Left colon (tissue), 2 donors: ENCODE measurements at regions not wholly inside any gene's neighbourhood (a gene's known extent, or its start where the extent isn't known, plus 50 kb on each side); places are given as distances from the start of the nearest gene placed in this dataset.
"Not testable (repeated sequence)": the region's sequence is repeated elsewhere in the genome, so short reads cannot be mapped to it uniquely, and the experiment has no call there.

Experiments
- ATAC-seq: fragments of 200-7000 bp; cut with Tn5 transposase; one replicate; pipeline ENCODE4 v1.9.1; 2020; ENCODE audit warnings: mild to moderate bottlenecking, moderate library complexity
- DNase-seq, 2 donors: peaks; one replicate each; pipeline ENCODE4 v3.0.0-alpha.2; 2020
- intact Hi-C, 2 donors: fragments of 100-400 bp; cut with DNase I in 1 of 2; cut with micrococcal nuclease in 1 of 2; formaldehyde crosslinking; loops; one replicate each; pipeline versions ENCODE4 v1.11.2 to v1.14.0; 2022; cut with DNase I, micrococcal nuclease
- donor health status: DM: no; HTN: no; CAD: no.
- donor health status: DM: yes; HTN: yes; CAD: no.

DNA sequence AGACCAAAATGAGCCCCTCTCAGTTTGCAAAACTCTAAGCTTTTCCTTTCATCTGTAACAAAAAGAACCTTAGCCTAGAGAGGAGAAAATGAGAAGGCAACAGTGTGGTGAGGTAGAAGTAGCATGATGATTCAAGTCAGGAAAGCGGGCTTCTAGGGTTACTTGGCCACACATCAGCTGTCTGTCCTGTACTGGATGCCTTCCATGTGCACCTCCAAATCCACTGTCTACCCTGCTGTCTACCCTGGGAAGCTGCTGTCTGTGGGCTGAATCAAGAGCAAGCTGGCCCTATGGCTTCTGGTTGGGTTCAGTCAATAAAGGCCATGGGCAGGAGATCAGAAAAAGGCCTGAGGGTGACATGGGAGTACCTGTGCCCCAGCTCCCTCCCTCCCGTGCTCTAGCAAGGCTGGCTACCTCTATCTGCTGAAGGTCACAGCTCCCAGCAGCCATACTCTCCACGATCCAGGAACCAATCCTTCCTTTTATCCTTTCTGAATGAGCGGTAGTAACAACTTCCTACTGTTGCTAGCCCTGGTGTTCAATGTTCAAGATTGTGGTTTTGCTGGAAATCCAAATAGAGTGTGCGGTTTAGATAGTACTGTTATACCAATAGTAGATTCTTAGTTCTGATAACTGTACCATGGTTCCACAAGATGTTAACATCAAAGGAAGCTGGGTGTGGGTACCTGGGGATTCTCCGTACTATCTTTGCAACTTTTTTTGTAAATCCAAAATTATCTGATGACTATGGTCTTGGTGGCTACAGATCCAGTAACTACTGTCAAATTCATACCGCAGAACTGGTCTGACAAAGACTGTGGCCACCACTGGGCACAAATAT is 191.0 kb downstream of the ESM1 start:
- ATAC-seq (no peak), DNase-seq (no peak)
- intact Hi-C loops, result no loop called here

DNA sequence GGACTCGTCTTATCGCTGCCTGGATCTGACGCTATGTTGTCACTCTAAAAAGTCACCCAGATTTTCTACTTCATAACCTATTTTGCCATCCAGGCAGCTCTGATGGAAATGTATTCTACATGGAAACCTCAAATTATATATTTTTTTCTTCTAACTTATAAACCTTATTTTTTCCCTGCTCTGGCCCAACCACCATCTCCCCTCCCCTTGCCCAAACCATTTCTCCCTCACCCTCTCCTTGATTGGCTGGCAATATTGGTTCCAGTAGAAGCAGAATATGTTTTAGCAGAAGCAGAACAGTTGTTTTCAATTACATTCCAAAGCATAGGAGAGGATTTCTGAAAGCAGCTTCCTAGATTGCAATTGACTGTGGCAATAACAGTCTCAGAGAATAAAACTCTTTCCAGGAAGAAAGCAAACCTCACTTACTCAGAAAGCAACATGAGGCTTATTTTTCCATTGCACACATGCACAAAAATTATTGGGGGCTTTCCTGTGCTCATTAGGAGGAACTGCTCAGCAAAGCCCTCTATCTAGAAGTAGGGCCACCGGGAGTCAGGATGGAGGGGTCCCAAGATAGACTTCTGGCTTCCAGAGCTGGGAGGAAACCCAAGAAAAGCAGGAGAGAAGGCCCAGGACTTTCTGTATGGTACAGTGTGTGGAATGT is 191.8 kb downstream of the ESM1 start:
- DNase-seq, result no peak
- intact Hi-C loops, result no loop called here
- ATAC-seq, result no peak

DNA sequence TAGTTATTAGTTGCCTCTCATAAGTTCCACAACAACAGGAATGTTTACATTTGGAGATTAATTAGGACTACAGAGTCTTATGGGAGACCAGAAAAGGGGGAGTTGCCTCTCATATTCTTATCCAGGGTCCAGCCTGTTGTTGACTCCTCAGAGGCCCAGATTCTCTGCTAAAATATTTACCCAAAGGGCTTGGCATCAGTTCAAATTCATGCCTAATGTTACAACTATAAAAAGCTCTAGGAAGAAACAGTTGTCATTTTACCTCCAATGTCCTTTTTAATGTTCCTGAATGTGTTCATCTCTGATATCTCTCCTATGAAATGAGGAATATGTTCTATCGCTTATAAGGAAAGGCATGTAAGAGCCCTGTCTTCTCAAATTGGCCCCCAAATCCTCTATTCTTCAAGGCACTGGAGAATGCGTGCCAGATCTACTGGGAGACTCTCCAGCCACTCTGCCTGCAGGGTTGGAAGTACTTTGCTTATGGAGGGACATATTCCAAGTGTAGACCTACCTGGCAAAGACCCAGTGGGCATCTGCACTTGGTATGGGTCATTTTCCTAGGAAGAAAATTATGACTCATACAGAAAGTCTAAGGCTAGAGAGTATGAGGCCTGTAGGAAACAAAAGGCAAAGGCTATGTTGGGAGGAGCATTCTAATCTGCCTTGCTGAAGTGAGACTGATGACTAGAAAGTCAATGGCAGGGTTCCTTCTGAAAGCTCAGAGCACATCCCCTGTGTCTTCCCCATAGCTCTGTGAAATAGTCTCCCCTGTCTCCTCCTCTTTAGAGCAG is 192.6 kb downstream of the ESM1 start:
- DNase-seq, result no peak
- intact Hi-C loops, result no loop called here

DNA sequence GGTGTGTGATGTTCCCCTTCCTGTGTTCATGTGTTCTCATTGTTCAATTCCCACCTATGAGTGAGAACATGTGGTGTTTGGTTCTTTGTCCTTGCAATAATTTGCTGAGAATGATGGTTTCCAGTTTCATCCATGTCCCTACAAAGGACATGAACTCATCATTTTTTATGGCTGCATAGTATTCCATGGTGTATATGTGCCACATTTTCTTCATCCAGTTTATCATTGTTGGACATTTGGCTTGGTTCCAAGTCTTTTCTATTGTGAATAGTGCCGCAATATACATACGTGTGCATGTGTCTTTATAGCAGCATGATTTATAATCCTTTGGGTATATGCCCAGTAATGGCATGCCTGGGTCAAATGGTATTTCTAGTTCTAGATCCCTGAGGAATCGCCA is 197.5 kb downstream of the ESM1 start:
- intact Hi-C loops, ATAC-seq, DNase-seq: not testable (repeated sequence)

More for the DNA sequence above, 192.6 kb downstream of the ESM1 start:
- ATAC-seq, result no peak

DNA sequence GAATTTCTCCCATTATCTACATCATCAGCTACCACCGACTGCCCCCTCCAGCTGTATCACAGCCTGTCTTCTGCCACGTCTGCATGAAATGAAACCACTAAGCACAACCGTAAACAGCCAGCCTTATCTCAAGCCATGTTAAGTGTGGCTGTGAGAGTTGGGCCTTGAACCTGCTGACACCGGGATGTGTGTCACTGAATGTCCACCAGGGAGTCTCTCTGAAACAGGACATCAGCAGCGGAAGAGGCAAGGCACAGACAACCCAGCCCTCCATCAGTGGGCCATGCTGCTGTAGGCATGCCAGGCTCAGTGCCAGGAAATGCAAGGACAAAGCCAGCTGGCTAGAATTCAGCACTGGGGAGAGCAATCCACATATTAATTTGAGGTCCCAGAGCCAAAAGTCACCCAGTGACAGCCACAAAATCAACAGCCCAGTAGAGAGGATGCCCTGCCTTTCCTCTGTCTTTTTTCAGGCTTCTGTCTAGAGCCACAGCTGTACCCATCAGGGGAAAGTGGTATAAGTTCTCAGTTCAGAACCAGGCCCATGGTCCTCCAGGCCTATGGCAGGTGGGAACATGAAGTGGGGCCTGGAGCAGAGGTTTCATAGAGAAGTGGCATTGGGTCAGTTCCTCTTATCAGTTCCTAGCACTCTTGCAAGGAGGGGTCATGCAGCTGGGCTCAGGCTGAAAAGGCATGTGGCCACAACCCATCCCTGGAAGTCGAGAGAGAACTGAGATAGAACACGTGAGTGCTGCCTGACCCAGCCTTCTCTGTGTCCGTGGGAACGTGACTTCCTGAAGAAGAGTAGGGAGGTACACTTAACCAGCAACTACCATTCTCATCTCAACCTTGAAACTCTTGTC is 199.4 kb downstream of the ESM1 start:
- DNase-seq (peak; percentile 29 to 71), ATAC-seq (peak; percentile 31)
- intact Hi-C loops, result no loop called here

DNA sequence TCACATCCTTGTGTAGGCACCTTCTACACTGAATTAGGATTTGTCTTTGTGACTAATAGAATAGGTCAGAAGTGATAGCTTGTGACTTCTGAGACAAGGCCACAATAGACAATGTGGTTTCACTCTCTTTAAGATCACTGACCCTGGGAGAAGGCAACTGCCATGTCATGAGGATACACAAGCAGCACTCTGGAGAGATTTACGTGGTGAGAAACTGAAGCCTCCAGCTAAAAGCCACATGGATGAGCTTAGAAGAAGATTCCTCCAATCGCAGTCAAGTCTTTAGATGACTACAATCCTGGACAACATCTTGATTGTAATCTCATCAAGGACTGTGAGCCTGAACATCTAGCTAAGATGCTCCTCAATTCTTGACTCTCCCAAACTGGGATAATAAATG is 206.6 kb downstream of the ESM1 start:
- no peak for ATAC-seq
- intact Hi-C loops, result no loop called here
- no peak for DNase-seq

DNA sequence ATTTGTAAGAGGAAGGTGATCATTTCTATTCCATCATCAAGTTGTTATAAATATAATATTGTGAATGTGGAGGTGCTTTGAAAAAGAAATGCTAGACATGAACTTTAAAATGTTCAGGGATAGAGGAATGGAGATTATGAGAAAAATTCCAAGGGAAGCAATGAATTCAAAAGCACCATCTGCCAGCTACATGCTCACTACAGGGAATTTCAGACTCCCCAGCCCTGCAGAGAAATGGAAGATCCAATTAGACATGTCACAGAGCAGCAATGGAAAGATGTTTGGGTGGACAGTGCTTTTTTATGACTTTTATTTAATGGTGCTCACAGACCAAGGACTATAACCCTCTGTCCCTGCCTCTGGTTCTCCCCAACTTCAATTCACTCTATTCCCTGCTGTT is 209.7 kb downstream of the ESM1 start:
- ATAC-seq (no peak), DNase-seq (no peak)
- intact Hi-C loops, result no loop called here

DNA sequence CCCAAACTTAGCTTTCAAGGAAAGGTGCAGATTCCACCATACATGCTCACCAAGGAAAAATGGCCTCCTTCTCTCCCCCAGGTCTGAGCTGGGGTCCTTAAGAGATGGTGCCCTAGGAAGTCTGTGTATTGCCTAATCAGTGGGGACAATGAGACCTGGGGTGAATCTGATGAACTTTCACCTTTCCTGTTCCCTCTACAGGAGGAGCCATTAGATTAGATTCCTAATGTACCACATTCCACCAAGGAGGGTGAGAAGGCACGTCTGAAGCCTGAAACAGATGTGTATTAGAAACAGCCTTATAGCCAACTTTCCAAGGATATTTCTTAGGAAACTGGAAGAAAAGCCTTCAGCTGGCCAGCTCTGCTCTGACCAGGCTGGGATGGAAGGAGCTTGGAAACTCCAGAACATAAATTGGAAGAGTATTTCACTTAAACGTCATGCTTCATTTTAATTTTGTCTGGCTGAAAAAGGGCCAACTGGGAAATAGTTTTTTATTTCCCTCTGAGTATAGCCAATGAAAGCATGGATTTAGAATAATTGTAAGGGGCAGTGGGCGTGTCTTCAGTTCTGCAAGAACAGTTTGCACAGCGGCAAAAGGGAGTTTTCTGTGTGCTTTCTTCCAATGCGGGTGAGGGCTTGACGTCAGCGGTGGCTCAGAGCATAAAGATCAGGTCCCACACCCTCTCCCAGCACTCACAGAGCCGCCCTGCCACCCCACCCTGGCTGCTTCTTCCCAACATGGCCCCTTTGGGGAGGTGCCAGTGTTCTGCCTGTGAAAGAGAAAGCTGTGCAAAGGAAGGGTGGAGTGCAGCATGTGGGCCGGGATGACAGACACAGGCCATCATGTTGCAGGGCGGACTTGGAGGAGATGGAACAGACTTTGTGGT is 210.9 kb downstream of the ESM1 start:
- peak; percentile 61 for ATAC-seq
- intact Hi-C loops, result no loop called here
- DNase-seq, result peak; percentile 41 to 50

DNA sequence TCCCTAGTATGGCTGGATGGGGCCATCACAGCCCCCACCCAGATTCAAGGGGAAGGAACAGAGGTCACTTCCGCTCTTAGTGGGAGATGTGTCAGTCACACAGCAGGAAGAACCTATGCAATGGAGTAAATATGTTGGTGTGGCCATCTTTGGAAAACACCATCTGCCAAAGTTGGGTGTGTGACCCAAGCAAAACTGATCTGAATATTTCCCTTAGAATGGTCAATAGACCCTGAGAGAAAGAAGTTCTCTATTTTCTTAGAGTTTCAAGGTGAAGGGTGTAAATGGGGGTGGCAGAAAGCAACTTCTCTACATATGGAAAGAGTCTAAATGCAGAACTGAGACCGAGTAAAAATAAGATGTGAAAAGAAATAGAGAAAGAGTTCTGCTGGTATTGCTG is 212.7 kb downstream of the ESM1 start:
- DNase-seq (no peak), ATAC-seq (no peak)
- intact Hi-C loops, result no loop called here

DNA sequence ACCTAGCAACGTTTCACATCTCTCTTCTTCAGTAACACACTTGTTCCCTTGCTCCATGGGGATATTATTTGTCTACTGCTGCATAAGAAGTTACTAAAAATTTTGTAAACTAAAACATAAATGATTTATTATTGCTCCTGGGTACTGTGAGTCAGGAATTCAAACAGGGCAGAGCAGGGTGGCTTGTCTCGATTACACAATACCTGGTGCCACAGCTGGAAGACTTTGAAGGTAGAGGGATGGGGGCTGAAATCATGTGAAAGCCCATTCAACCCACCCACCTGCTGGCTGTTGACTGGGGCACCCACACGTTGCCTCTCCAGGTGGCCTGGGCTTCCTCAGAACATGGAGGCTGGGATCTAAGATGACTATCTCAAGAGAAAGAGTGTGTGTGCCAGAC is 213.2 kb downstream of the ESM1 start:
- no peak for ATAC-seq
- intact Hi-C loops, result no loop called here

DNA sequence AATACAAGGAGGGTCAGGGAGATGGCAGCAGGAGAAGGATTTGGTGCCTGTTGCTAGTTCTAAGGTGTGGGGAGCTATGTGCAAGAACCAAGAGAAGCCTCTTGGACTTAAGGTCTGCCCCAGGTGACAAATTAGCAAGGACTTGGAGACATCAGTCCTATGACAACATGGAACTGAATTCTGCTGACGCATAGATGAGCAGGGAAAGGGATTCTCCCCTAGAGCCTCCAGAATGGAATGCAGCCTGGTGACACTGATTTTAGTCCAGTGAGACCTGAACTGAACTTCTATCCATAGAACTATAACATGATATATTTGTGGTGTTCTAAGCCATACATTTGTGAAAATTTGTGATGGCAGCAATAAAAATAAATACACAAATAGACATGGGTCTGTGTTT is 215.6 kb downstream of the ESM1 start:
- intact Hi-C loops, result no loop called here
- ATAC-seq (no peak), DNase-seq (no peak)

More for the DNA sequence above, 213.2 kb downstream of the ESM1 start:
- no peak for DNase-seq

DNA sequence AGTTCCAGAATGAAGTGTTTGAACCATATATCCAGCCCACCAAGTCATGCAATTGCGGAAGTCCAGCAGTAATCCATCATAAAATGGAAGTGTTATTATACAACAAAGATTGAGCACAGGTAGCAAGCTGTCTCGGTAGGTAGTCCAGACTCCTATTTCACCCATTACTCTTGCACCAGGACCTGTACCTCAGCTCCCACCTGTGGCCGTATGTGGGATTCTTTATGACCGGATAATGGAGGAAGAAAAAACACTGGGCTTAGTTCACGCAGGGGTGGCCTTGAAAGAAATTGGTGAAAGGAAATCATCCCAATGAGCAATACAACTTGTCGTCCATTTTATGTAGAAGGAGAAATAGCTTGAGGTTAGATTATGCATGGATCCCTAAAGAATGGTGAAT is 216.3 kb downstream of the ESM1 start:
- DNase-seq (no peak), ATAC-seq (no peak)
- intact Hi-C loops, result no loop called here

DNA sequence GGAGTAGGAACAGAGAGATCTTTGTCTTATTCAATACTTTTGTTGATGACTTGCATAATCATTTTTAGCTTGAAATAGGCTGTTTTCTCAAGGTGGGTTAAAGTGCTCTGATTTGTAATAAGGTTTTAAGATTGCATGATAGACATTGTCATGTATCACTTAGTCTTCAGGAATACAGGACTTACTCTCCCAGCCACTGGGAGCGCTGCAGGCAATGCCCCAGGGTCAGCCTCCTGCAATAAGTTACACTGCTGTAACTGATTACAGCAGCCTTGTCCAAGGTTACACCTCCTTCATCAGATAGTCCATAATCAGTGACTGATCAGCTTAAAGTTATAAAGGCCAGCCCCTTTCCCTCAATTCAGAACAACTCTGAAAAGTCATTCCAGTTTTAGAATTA is 218.6 kb downstream of the ESM1 start:
- intact Hi-C loops, result no loop called here
- DNase-seq (no peak), ATAC-seq (no peak)

DNA sequence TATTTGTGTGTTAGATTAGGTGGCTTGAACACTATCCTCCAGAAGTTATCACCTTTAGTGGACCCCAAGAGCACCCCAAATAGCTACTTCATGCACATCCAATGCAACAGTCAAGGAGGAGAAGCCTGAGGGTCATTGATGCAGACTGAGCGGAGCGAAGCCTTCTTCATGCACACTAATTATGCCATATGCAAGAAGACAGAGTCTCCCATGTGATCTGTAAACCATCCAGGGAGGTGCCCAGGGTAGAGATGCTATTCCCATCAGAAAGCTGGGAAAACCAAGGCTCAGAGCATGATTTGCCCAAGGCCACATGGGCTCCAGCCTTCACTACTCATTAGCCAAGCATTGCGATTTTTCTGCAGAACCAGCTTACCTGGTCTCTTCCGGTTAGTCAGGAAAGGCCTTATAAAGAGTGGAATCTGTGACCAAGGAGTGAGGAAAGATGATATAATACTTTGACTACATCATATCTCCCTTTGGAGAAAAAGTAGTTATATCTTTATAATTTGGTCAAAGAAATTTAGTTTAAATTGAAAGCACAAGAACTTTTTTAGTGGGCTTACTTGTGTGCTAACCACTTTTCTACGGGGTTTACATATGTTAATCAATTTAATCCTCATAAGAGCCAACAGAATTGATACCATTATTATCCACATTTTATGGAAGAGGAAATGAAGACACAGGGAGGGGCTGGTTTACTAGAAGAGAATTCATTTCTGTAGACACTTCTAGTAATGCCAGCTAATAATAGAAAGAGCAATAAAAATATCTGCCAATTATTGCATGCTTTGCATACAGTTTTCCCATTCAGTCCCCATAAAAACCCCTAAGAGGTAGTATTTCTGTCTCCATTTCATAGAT is 220.0 kb downstream of the ESM1 start:
- no peak for DNase-seq
- intact Hi-C loops, result no loop called here
- ATAC-seq, result no peak

DNA sequence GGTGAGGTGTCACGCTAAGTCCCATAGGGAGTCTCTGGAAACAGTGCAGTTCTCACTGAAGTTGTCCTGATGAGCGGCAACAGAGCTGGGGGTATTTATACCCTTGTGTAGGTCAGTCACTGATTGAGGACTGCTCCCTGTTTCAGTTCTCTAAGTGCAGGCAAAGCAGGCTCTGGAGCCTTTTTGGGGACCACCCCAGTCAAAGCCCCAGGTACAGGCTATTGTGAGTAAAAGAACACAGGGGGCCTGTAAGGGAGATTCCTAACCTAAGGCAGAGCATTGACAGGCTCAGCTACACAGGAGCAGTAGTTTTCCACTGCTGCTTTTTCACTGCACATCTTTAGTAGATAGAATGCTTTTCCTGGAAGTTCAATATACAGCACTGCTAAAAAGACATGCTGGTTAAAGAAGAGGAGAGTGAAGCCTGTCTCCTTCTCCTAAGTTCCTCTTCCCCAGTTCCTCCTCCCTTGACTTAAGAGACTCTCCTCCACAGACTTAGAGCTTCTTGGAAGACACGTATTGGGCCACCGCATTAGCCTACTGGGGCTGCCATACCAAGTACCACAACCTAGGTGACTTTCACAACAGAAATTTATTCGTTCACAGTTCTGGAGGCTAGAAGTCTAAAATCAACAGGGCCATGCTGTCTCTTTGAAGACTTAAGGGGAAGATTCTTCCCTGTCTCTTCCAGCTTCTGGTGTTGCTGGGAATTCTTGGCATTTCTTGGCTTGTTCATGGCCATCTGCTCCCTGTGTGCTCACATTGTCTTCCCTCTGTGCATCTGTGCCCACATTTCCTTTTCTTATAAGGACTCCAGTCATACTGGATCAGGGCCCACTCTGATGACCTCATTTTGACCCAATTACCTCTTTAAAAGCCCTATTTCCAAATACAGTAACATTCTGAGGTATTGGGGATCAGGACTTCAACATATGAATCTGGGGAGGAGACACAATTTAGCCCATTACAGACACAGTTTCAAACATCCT is 221.0 kb downstream of the ESM1 start:
- DNase-seq, result no peak
- ATAC-seq, result no peak
- intact Hi-C loops, result no loop called here

DNA sequence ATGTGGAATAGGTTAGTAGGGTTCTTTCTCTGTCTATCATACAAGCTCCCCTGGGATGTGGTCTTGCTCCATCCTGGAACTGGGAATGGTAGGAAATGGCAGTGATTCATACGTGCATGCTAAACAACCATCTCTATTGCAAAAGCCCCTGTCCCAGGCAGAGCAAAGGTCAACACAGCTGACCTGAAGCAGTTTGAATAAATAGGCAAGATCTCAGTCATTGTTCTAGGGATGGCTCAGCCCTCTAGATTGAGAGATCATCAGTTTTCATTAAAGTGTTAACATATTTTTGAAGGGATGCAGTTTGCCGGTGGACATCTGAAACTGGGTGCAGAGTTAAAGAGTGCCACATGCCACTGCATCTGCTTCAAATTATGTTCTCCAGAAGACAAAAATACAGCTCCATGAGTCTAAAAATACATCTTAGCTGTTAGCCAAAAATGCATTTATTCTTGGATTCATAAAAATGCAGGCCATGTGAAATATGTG is 224.1 kb downstream of the ESM1 start:
- ATAC-seq (no peak), DNase-seq (no peak)
- intact Hi-C loops, result no loop called here
